HG03025 (cell line): ENCODE measurements at regions not wholly inside any gene's neighbourhood (a gene's known extent, or its start where the extent isn't known, plus 50 kb on each side); places are given as distances from the start of the nearest gene placed in this dataset.

Source experiments
- ATAC-seq: cut with Tn5 transposase; IDR thresholded peaks from one replicate; pipeline ENCODE4 v1.9.1; 2021; ENCODE audit warnings: mild to moderate bottlenecking, moderate library complexity; ENCODE audit not compliant: unreplicated experiment, low FRiP score

GRCh38 chr7:46244757-46245156 is 323.7 kb upstream of the IGFBP3 start:
- no peak for ATAC-seq

GRCh38 chr7:46243406-46243805 is 322.3 kb upstream of the IGFBP3 start:
- no peak for ATAC-seq

- no peak for ATAC-seq
Measured at GRCh38 chr7:46239846-46240245, 318.8 kb upstream of the IGFBP3 start.

GRCh38 chr7:46237466-46237865 is 316.4 kb upstream of the IGFBP3 start:
- no peak for ATAC-seq

- ATAC-seq, result no peak
Measured at GRCh38 chr7:46233585-46234329, 312.7 kb upstream of the IGFBP3 start.

GRCh38 chr7:46230990-46231305 is 309.9 kb upstream of the IGFBP3 start:
- no peak for ATAC-seq

- no peak for ATAC-seq
Measured at GRCh38 chr7:46230298-46230989, 309.4 kb upstream of the IGFBP3 start.

- no peak for ATAC-seq
Measured at GRCh38 chr7:46229409-46229808, 308.3 kb upstream of the IGFBP3 start.

GRCh38 chr7:46226860-46227259 is 305.8 kb upstream of the IGFBP3 start:
- no peak for ATAC-seq

- ATAC-seq, result no peak
Measured at GRCh38 chr7:46224363-46224762, 303.3 kb upstream of the IGFBP3 start.

GRCh38 chr7:46220066-46220630 is 299.1 kb upstream of the IGFBP3 start:
- no peak for ATAC-seq

- ATAC-seq, result no peak
Measured at GRCh38 chr7:46218461-46219200, 297.6 kb upstream of the IGFBP3 start.

GRCh38 chr7:46215987-46216567 is 295.0 kb upstream of the IGFBP3 start:
- no peak for ATAC-seq

- no peak for ATAC-seq
Measured at GRCh38 chr7:46214526-46214925, 293.5 kb upstream of the IGFBP3 start.

- ATAC-seq, result no peak
Measured at GRCh38 chr7:46213154-46213537, 292.1 kb upstream of the IGFBP3 start.

- ATAC-seq, result no peak
Measured at GRCh38 chr7:46212425-46213153, 291.5 kb upstream of the IGFBP3 start.

- no peak for ATAC-seq
Measured at GRCh38 chr7:46210467-46210866, 289.4 kb upstream of the IGFBP3 start.

- no peak for ATAC-seq
Measured at GRCh38 chr7:46209611-46210388, 288.7 kb upstream of the IGFBP3 start.
